Ascending aorta (tissue), 2 donors: ENCODE measurements at regions not wholly inside any gene's neighbourhood (a gene's known extent, or its start where the extent isn't known, plus 50 kb on each side); places are given as distances from the start of the nearest gene placed in this dataset.
"Not testable (repeated sequence)": the region's sequence is repeated elsewhere in the genome, so short reads cannot be mapped to it uniquely, and the experiment has no call there.

Experiments
- DNase-seq, 2 donors: peaks; one replicate each; pipeline ENCODE4 v3.0.0-alpha.2; 2019; ENCODE audit warnings: low spot score in 2 of 2
- H3K27ac ChIP-seq, 2 donors: fragments of 200-600 bp; sonication (generic); one replicate each; pipeline ENCODE4 v1.5.1; 2016 to 2017; ENCODE audit warnings: mild to moderate bottlenecking in 1 of 2
- H3K27me3 ChIP-seq: fragments of 200-600 bp; sonication (generic); one replicate; pipeline ENCODE4 v1.5.1; 2017
- H3K36me3 ChIP-seq, 2 donors: fragments of 200-600 bp; sonication (generic); one replicate each; pipeline ENCODE4 v1.5.1; 2016
- H3K4me1 ChIP-seq, 2 donors: fragments of 200-600 bp; sonication (generic); one replicate each; pipeline ENCODE4 v1.5.1; 2016 to 2017; ENCODE audit warnings: mild to moderate bottlenecking in 1 of 2
- H3K4me3 ChIP-seq, 2 donors: fragments of 200-600 bp; sonication (generic); one replicate each; pipeline ENCODE4 v1.5.1; 2016 to 2017; ENCODE audit warnings: mild to moderate bottlenecking in 1 of 2
- H3K9me3 ChIP-seq, 2 donors: fragments of 200-600 bp; sonication (generic); one replicate each; pipeline ENCODE4 v1.5.1; 2016
- intact Hi-C: fragments of 100-400 bp; cut with DNase I; formaldehyde crosslinking; loops from one replicate; pipeline ENCODE4 v1.15.1; 2023
- TF ChIP-seq, protein P1 (sequence below), 3 experiments: fragments of 200-600 bp in 2 of 3; fragments of 450-650 bp in 1 of 3; sonication (generic) in 2 of 3; IDR thresholded peaks; one replicate each; pipeline ENCODE4 v1.5.1; 2016 to 2019; ENCODE audit warnings: antibody characterized with exemption in 3 of 3, mild to moderate bottlenecking in 1 of 3, moderate library complexity in 1 of 3

DNA sequence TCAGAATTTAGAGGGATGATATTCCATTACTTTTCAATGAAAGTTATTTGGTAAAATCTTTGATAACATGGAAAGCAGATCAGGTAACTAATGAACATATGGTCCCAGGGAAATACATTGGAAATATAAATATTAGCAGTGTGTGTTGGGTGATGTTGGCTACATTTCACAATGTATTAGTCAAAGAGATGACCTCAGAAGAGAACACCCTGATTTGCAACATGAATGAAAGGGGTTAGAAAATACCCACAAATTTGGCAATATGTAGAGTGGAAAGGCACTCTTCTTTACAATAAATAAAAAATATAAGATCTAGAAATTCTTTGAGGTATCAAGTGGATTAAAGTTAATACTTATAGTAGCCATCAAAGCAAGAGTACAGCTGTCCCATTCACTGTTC lies 606.7 kb downstream of the PSAT1 start:
- H3K36me3 ChIP-seq, result no peaks in the 10 kb centered on the region
- no peak for DNase-seq
- intact Hi-C loops, result no loop called here
- no peak overlapping the region for H3K27ac ChIP-seq
- H3K4me1 ChIP-seq, result no peaks in the 10 kb centered on the region
- no peaks in the 10 kb centered on the region for H3K9me3 ChIP-seq
- no peaks in the 10 kb centered on the region for H3K27me3 ChIP-seq
- no peak overlapping the region for H3K4me3 ChIP-seq
- TF ChIP-seq, protein P1, sequence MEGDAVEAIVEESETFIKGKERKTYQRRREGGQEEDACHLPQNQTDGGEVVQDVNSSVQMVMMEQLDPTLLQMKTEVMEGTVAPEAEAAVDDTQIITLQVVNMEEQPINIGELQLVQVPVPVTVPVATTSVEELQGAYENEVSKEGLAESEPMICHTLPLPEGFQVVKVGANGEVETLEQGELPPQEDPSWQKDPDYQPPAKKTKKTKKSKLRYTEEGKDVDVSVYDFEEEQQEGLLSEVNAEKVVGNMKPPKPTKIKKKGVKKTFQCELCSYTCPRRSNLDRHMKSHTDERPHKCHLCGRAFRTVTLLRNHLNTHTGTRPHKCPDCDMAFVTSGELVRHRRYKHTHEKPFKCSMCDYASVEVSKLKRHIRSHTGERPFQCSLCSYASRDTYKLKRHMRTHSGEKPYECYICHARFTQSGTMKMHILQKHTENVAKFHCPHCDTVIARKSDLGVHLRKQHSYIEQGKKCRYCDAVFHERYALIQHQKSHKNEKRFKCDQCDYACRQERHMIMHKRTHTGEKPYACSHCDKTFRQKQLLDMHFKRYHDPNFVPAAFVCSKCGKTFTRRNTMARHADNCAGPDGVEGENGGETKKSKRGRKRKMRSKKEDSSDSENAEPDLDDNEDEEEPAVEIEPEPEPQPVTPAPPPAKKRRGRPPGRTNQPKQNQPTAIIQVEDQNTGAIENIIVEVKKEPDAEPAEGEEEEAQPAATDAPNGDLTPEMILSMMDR (IDR thresholded peaks at IDR 0.05), result no peak

DNA sequence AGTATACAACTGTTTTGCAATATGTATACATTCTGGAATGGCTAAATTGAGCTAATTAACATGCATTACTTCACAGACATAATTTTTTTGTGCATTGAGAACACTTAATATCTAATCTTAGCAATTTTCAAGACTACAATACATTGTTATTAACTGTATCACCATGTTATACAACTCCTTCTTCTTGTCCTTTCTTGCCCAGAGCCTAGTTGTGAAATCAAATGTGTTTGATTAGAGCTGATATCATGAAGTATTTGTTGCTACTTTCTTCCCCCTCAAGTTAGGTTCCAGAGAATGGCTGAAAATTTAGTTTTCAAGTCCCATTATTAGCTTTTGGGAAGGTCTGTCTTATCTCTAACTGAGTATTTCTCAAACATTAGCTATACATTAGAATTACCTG lies 607.8 kb downstream of the PSAT1 start:
- DNase-seq, result no peak
- Histone ChIP-seq H3K4me3 (no peak overlapping the region), H3K27me3 (no peaks in the 10 kb centered on the region), H3K36me3 (no peaks in the 10 kb centered on the region), H3K27ac (no peak overlapping the region), H3K4me1 (no peaks in the 10 kb centered on the region), H3K9me3 (no peaks in the 10 kb centered on the region)
- intact Hi-C loops, result no loop called here
- TF ChIP-seq, protein P1 (IDR thresholded peaks at IDR 0.05), result no peak

DNA sequence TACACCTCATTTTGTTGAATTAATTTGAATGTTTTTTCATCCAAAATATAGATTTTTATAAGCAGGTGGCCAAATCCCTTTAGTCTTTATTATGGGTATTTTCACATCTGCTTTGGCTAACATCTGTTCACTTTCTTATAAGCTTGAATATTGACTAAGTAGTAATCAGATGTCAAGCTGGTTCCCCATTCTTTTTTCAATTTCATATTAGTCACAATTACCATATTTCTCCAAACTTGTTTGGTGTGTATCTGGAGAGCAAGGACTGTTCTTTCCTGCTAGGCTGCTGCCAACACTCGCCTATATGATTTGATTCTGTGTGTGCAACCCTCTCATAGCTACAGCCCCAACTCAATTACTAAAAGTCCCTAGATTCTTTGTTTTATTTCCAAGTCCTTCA lies 608.5 kb downstream of the PSAT1 start:
- no peak overlapping the region for H3K27ac ChIP-seq
- intact Hi-C loops, result no loop called here
- no peaks in the 10 kb centered on the region for H3K4me1 ChIP-seq
- DNase-seq, result no peak
- TF ChIP-seq, protein P1 (IDR thresholded peaks at IDR 0.05), result no peak
- H3K9me3 ChIP-seq, result no peaks in the 10 kb centered on the region
- no peaks in the 10 kb centered on the region for H3K36me3 ChIP-seq
- no peaks in the 10 kb centered on the region for H3K27me3 ChIP-seq
- H3K4me3 ChIP-seq, result no peak overlapping the region

DNA sequence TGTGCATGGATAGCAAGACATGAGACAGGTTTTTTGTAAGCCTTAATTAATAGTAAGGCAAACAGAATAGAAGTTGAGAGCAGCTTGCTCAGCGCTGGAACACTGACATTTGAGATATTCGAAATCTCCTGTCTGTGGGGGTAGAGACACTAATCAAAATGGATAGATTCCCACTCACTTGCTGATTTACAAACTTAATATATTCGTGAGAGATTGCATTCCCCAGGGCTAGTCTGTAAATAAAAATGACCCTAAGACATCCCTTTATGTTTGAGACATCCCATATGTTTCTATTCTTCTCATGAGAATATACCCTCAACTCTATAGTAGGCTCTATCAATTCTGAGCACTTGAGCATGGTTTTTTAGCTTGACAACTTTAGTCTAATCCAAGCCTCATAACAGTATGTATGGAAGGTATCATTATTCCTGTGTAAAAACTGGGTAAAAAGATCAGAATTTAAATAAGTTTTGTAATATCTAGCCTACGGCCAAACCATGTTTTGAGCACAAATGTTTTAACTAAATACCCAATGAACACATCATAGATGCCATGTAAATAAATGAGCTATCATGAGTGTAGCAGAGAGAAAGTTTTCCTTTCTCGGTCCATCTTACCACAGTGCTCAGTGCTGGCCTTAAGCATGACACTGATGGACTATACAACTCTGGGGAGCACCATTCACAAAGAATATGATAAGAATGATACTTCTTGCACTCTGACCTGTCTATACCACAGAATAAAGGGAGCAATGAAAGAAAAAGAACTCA lies 609.2 kb downstream of the PSAT1 start:
- intact Hi-C loops, result no loop called here
- H3K4me1 ChIP-seq, result no peaks in the 10 kb centered on the region
- no peaks in the 10 kb centered on the region for H3K36me3 ChIP-seq
- no peaks in the 10 kb centered on the region for H3K27me3 ChIP-seq
- H3K27ac ChIP-seq, result no peak overlapping the region
- no peaks in the 10 kb centered on the region for H3K9me3 ChIP-seq
- H3K4me3 ChIP-seq, result no peak overlapping the region
- DNase-seq, result no peak
- TF ChIP-seq, protein P1 (IDR thresholded peaks at IDR 0.05), result no peak

DNA sequence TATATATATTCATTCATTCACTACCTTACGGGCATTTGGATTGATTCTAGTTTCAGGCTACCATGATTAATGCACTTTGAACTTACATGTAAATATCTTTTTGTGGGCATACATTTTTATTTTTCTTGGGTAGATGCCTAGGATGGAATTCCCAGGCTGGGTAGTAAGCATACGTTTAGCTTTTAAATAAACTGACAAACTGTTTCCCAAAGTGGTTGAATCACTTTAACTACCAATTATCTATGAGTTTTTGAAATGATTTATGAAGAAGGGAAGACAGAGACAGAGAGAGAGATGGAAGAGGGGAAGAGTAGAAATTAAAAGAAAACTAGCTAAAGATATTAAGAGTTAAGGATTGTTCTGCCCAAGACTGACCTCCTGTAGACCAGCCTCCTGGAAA lies 612.6 kb downstream of the PSAT1 start:
- intact Hi-C loops, result no loop called here
- no peaks in the 10 kb centered on the region for H3K36me3 ChIP-seq
- no peaks in the 10 kb centered on the region for H3K27me3 ChIP-seq
- H3K4me3 ChIP-seq, result no peak overlapping the region
- DNase-seq, result no peak
- no peaks in the 10 kb centered on the region for H3K9me3 ChIP-seq
- no peaks in the 10 kb centered on the region for H3K4me1 ChIP-seq
- TF ChIP-seq, protein P1 (IDR thresholded peaks at IDR 0.05), result no peak
- H3K27ac ChIP-seq, result no peak overlapping the region

DNA sequence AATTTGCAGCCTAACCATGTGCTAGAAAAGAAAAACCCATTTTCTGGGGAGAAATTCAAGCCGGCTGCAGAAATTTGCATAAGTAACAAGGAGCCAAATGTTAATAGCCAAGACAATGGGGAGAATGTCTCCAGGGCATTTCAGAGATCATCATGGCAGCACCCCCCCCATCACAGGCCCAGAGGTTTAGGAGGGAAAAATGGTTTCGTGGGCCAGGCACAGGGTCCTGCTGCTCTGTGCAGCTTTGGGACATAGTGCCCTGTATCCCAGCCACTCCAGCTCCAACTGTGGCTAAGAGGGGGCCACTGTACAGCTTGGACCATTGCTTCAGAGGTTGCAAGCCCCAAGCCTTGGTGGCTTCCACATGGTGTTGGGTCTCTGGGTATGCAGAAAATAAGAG lies 620.0 kb downstream of the PSAT1 start:
- H3K4me1 ChIP-seq, H3K9me3 ChIP-seq, intact Hi-C loops, H3K27me3 ChIP-seq, H3K27ac ChIP-seq, H3K4me3 ChIP-seq, DNase-seq, H3K36me3 ChIP-seq: not testable (repeated sequence)
